LNCaP clone FGC (cell line): ENCODE measurements at regions not wholly inside any gene's neighbourhood (a gene's known extent, or its start where the extent isn't known, plus 50 kb on each side); places are given as distances from the start of the nearest gene placed in this dataset.

ENCODE experiments used
- DNase-seq: peaks from one replicate; pipeline ENCODE4 v3.0.0-alpha.2; 2011; ENCODE audit warnings: low read depth
- H3K4me3 ChIP-seq: 2 replicates; pipeline ENCODE4 v1.5.1; 2011; ENCODE audit warnings: mild to moderate bottlenecking, low read depth, low read length, control low read depth
- CTCF ChIP-seq: IDR thresholded peaks from 2 replicates; pipeline ENCODE4 v1.5.1; 2012; ENCODE audit warnings: mild to moderate bottlenecking; ENCODE audit not compliant: control insufficient read depth, insufficient read depth; ENCODE audit errors: extremely low read depth

GRCh38 chr16:7074715-7075114, 257.9 kb upstream of the RBFOX1 start:
- H3K4me3 ChIP-seq, result no peak overlapping the region
- no peak for DNase-seq
- no peak for TF ChIP-seq CTCF

GRCh38 chr16:7057458-7057857, 275.2 kb upstream of the RBFOX1 start:
- no peak for DNase-seq
- TF ChIP-seq CTCF, result no peak
- H3K4me3 ChIP-seq, result no peak overlapping the region

GRCh38 chr16:7055443-7055842, 277.2 kb upstream of the RBFOX1 start:
- DNase-seq, result no peak
- TF ChIP-seq CTCF, result no peak
- H3K4me3 ChIP-seq, result no peak overlapping the region

GRCh38 chr16:7051591-7052349, 280.9 kb upstream of the RBFOX1 start:
- no peak for TF ChIP-seq CTCF
- no peak for DNase-seq

GRCh38 chr16:7044331-7044730, 288.3 kb upstream of the RBFOX1 start:
- DNase-seq, result no peak
- no peak for TF ChIP-seq CTCF
- no peak overlapping the region for H3K4me3 ChIP-seq

More at GRCh38 chr16:7051591-7052349, 280.9 kb upstream of the RBFOX1 start:
- H3K4me3 ChIP-seq, result no peak overlapping the region

GRCh38 chr16:7038475-7038874, 294.2 kb upstream of the RBFOX1 start:
- no peak for DNase-seq
- TF ChIP-seq CTCF, result no peak
- H3K4me3 ChIP-seq, result no peak overlapping the region

GRCh38 chr16:7037495-7037894, 295.1 kb upstream of the RBFOX1 start:
- H3K4me3 ChIP-seq, result no peak overlapping the region
- TF ChIP-seq CTCF, result no peak
- DNase-seq, result no peak
